ENCODE measurements at regions not wholly inside any gene's neighbourhood (a gene's known extent, or its start where the extent isn't known, plus 50 kb on each side); places are given as distances from the start of the nearest gene placed in this dataset.

- TF ChIP-seq CTCF (IDR thresholded peaks at IDR 0.05), result no peak
- no peak for TF ChIP-seq POLR2A (IDR thresholded peaks at IDR 0.05; ENCODE audit: low read depth)
- no peak for TF ChIP-seq POLR2AphosphoS5 (IDR thresholded peaks at IDR 0.05)
Measured at GRCh38 chr14:98728836-98729235, 543.2 kb downstream of the BCL11B start.
